IPS-20b (cell line): ENCODE measurements at regions not wholly inside any gene's neighbourhood (a gene's known extent, or its start where the extent isn't known, plus 50 kb on each side); places are given as distances from the start of the nearest gene placed in this dataset.

Experiments
- H3K27ac ChIP-seq: one replicate; pipeline ENCODE4 v1.5.1; 2013; ENCODE audit warnings: low read length
- H3K27me3 ChIP-seq: 2 replicates; pipeline ENCODE4 v1.6.1; 2013; ENCODE audit warnings: mild to moderate bottlenecking, low read length, inconsistent platforms; ENCODE audit not compliant: insufficient read depth
- H3K36me3 ChIP-seq: 2 replicates; pipeline ENCODE4 v1.6.1; 2013; ENCODE audit warnings: low read depth, mild to moderate bottlenecking, inconsistent platforms, low read length, moderate library complexity; ENCODE audit not compliant: insufficient read depth
- H3K4me1 ChIP-seq: 2 replicates; pipeline ENCODE4 v1.6.1; 2013; ENCODE audit warnings: mild to moderate bottlenecking, control low read depth, inconsistent platforms, low read length, moderate library complexity; ENCODE audit not compliant: insufficient read depth
- H3K4me3 ChIP-seq: 2 replicates; pipeline ENCODE4 v1.5.1; 2013; ENCODE audit warnings: mild to moderate bottlenecking, low read length, inconsistent platforms
- H3K9ac ChIP-seq: 2 replicates; pipeline ENCODE4 v1.6.1; 2013; ENCODE audit warnings: low read depth, mild to moderate bottlenecking, inconsistent platforms, low read length, moderate library complexity
- H3K9me3 ChIP-seq: 2 replicates; pipeline ENCODE4 v1.6.1; 2013; ENCODE audit warnings: mild to moderate bottlenecking, low read depth, low read length, inconsistent platforms; ENCODE audit not compliant: insufficient read depth

DNA sequence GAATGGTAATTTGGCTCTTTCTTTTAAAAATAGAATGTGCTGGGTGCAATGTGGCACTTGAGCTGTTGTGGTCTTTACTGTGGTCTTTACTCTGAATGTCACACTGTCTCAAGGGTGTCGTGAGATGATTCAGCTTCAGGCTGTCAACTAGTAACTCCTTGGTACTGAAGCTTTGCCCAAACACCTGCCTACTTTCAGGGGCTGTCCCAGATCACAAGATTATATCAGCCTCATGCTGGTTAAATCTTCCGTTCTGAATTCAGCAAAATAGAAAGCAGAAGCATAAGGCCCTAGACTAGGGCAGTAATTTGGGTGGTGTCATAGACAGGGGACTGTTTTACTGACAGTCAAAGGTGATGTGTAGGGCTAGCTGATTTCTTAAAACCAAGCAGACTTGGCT lies 110.9 kb downstream of the BAMBI start:
- no peak overlapping the region for H3K4me3 ChIP-seq
- H3K9me3 ChIP-seq = no peaks in the 10 kb centered on the region
- no peaks in the 10 kb centered on the region for H3K36me3 ChIP-seq
- no peak overlapping the region for H3K27ac ChIP-seq
- H3K9ac ChIP-seq = no peak overlapping the region
- no peaks in the 10 kb centered on the region for H3K4me1 ChIP-seq
- H3K27me3 ChIP-seq = peaks cover 5% of the 10 kb centered on the region; the same call in 1 of the 2 replicates

DNA sequence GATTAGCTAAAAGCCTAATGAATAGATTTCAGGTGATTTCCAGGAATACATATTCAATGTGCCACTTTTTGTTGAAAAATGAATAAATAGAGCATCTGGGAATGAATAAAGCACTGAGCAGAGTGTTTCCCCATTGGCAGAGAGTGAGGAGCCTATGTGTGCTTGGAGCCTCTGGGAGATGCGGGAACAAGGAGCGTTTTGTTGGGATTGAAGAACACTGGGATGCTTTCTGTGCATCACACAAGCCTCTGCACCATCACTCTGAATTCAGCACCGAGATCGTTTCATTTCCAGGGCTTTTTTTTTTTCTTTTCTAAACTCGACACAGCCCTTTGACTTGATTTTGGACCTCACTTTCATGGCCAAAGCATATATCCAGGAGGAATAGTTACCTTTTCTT lies 111.4 kb downstream of the BAMBI start:
- Histone ChIP-seq H3K27ac (no peak overlapping the region), H3K36me3 (no peaks in the 10 kb centered on the region), H3K4me1 (no peaks in the 10 kb centered on the region), H3K9me3 (no peaks in the 10 kb centered on the region), H3K9ac (no peak overlapping the region), H3K4me3 (no peak overlapping the region), H3K27me3 (peaks cover 5% of the 10 kb centered on the region; the same call in 1 of the 2 replicates)

DNA sequence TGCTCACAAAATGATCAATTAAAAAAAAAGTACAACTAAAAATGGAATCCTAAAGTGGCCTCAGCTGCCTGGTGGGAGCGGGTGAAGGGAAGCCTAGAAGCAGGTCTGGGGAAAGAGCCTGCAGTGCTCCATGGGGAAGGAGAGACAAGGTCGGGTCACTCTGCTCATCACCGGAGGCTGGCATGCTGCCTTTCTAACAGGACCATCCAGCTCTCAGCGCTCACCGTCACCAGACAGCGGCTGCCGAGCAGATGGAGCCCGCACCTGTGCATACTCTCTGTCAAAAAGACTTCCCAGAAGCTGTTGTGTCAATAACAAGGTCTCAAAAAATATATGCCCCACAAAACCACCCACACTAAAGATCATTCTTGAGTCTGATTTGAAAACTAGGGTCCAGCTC lies 112.8 kb downstream of the BAMBI start:
- Histone ChIP-seq H3K27ac (no peak overlapping the region), H3K27me3 (peaks cover 5% of the 10 kb centered on the region; the same call in 1 of the 2 replicates), H3K36me3 (no peaks in the 10 kb centered on the region), H3K9me3 (no peaks in the 10 kb centered on the region), H3K9ac (no peak overlapping the region), H3K4me1 (no peaks in the 10 kb centered on the region), H3K4me3 (no peak overlapping the region)

DNA sequence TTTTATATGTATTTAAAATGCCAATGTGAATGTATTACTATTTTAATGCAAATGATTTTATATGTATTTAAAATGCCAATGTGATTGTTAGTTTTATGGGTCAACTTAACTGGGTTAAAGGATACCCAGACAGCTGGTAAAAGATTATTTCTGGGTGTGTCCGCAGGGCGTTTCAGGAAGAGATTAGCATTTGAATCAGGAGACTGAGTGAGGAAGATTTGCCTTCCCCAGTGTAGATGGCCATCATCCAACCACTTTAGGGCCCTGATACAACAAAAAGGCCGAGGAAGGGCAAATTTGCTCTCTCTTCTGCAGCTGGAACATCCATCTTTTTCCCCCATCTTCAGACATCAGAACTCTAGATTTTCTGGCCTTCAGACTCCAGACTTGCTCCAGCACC lies 116.2 kb downstream of the BAMBI start:
- Histone ChIP-seq H3K9ac (no peak overlapping the region), H3K4me1 (no peaks in the 10 kb centered on the region), H3K27me3 (no peaks in the 10 kb centered on the region; the same call in 1 of the 2 replicates), H3K4me3 (no peak overlapping the region), H3K9me3 (no peaks in the 10 kb centered on the region), H3K27ac (no peak overlapping the region), H3K36me3 (no peaks in the 10 kb centered on the region)

DNA sequence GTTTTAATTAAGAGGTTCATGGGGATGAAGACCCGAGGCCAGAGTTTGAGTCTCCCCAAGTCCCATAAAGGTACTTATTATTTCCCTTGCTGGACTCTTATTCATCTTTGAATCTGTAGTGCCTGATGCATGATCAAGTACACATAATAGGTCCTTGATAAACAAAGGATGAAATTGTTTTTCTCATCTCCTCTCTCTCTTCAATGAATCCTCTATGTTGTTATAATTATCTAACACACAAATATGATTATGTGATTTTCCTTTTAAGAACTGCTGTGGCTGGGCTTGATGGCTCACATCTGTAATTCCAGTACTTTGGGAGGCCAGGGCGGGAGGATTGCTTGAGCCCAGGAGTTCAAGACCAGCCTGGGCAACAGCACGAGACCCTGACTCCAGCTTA lies 117.7 kb downstream of the BAMBI start:
- Histone ChIP-seq H3K9ac (no peak overlapping the region), H3K27me3 (no peaks in the 10 kb centered on the region; the same call in 1 of the 2 replicates), H3K36me3 (no peaks in the 10 kb centered on the region), H3K4me3 (no peak overlapping the region), H3K9me3 (no peaks in the 10 kb centered on the region), H3K27ac (no peak overlapping the region), H3K4me1 (no peaks in the 10 kb centered on the region)

DNA sequence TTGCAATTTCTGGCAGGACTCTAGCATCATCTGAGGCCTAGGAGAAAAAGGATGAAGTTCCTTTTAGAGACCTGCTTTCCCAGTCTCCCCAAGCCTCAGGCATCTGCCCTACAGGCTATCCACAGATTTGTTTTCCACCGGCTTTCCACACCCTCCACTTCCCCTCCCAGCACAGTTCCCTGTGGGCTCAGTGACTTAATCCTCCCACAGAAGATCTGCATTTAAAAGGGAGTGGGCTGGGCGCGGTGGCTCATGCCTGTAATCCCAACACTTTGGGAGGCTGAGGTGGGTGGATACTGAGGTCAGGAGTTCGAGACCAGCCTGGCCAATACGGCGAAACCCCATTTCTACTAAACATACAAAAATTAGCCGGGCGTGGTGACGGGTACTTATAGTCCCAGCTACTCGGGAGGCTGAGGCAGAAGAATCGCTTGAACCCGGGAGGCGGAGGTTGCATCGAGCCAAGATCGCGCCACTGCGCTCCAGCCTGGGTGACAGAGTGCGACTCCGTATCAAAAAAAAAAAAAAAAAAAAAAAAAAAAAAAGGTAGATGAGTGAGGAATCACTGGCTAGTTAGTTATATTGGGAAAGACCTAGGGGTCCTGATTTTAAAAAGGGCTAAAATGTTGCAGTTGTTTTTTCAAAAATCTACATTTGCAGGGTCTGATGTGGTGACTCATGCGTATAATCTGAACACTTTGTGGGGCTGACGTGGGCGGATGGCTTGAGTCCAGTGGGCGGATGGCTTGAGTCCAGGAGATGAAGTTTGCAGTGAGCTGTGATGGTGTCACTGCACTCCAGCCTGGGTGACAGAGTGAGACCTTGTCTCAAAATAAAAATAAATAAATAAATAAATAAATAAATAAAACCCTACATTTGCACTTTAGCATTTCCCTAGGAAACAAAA lies 119.5 kb downstream of the BAMBI start:
- H3K4me1 ChIP-seq = no peaks in the 10 kb centered on the region
- no peaks in the 10 kb centered on the region; the same call in 1 of the 2 replicates for H3K27me3 ChIP-seq
- H3K9ac ChIP-seq = no peak overlapping the region
- H3K36me3 ChIP-seq = no peaks in the 10 kb centered on the region
- H3K27ac ChIP-seq = no peak overlapping the region
- no peaks in the 10 kb centered on the region for H3K9me3 ChIP-seq
- no peak overlapping the region for H3K4me3 ChIP-seq

DNA sequence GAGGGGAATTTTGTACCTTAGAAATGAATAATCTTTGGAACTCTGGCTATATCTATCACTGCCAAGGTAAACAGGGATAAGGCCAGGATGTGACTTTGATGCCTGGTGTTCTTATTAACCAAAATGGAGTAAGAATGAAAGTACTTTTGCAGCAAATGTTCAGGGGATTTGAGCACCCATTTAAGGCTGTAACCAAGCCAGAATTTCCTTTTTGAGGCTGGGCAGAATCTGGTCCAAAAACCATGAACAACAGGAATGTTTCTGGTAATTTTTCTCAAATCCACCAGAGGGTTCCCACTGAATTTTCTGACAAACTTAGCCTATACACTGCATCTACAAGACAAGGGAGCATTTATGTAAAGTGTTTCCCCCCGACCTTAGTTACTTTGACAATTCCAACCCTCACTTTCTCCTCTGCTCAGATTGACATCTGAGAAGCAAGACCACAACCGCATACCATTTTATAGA lies 120.6 kb downstream of the BAMBI start:
- Histone ChIP-seq H3K9me3 (no peaks in the 10 kb centered on the region), H3K27me3 (no peaks in the 10 kb centered on the region), H3K9ac (no peak overlapping the region), H3K4me3 (no peak overlapping the region), H3K27ac (no peak overlapping the region), H3K4me1 (no peaks in the 10 kb centered on the region), H3K36me3 (no peaks in the 10 kb centered on the region)

DNA sequence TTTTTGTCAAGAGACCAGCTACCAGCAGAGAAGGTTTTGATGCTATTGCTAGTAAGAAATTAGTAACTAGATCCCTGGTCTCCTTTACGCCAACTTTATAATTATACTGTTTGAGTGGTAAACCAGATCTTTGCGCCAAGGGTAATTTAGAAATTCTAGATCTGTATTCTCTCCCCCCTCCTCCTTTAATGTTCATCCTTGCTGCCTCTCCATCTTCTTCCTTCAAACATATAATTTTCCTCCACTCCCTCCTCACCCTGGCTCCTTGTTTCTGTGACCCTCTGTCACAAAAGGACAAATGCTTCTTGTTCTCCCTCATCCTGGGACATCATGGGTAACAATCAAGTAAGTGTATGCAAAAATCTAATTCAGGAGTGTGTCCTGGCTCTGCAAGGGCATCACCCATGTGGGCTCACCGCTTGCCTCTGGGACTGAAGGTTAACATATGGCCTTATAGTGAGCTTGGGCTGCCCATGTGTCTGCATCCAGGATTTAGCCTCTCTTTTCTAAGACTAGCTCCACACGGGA lies 121.2 kb downstream of the BAMBI start:
- Histone ChIP-seq H3K27me3 (no peaks in the 10 kb centered on the region), H3K36me3 (no peaks in the 10 kb centered on the region)

DNA sequence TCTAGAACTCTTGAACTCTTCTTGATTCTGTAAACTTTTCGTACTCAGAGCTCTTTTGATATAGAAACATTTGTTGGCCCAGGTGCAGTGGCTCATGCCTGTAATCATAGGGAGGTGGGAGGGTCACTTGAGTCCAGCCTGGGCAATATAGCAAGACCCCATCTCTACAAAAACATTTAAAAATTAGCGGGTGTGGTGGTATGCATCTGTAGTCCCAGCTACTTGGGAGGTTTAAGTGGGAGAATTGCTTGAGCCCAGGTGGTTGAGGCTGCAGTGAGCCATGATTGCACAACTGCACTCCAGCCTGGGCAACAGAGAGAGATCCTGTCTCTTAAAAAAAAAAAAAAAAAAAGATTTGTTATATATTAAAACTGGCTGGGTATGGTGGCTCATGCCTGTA lies 121.6 kb downstream of the BAMBI start:
- H3K9ac ChIP-seq = no peak overlapping the region

More for the DNA sequence above, 121.2 kb downstream of the BAMBI start:
- Histone ChIP-seq H3K9ac (no peak overlapping the region), H3K9me3 (no peaks in the 10 kb centered on the region), H3K4me3 (no peak overlapping the region), H3K4me1 (no peaks in the 10 kb centered on the region), H3K27ac (no peak overlapping the region)

DNA sequence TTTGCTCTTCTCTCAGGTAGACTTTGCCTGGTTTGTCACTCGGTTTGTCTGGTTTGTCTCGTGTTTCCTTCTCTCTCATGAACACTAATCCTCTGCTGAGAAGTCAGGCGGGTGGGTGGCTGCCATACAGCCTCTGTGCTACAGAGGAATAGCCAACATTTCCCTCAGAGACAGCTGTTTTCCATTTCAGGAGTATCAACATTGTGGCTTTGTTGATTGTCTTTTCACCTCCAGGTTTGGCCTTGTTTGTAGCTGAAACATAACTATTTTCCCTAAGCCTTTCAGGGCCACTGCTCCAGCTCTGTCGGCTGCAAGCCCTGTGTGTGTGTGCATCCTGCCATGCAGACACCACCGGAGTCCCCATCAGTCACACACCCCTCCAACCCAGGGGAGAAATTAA lies 122.8 kb downstream of the BAMBI start:
- Histone ChIP-seq H3K9me3 (no peaks in the 10 kb centered on the region), H3K27me3 (no peaks in the 10 kb centered on the region), H3K4me3 (no peak overlapping the region), H3K4me1 (no peaks in the 10 kb centered on the region), H3K9ac (no peak overlapping the region), H3K36me3 (no peaks in the 10 kb centered on the region), H3K27ac (no peak overlapping the region)

More for the DNA sequence above, 121.6 kb downstream of the BAMBI start:
- no peak overlapping the region for H3K4me3 ChIP-seq
- no peaks in the 10 kb centered on the region for H3K9me3 ChIP-seq
- no peaks in the 10 kb centered on the region for H3K27me3 ChIP-seq
- H3K27ac ChIP-seq = no peak overlapping the region
- no peaks in the 10 kb centered on the region for H3K4me1 ChIP-seq
- no peaks in the 10 kb centered on the region for H3K36me3 ChIP-seq

DNA sequence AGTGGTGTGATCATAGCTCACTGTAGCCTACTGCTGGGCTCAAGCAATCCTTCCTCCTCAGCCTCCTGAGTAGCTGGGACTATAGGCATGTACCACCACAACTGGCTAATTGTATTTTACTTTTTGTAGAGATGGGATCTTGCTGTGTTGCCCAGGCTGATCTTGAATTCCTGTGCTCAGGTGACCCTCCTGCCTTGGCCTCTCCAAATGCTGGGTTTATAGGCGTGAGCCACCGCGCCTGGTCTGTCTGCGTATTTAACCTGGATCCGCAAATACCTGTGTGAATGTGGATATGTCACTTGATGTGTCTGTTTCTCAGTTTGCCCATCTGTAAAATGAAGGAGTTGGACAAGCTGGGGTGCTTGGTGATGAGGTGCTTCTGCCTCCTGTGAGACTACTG lies 123.9 kb downstream of the BAMBI start:
- H3K36me3 ChIP-seq = no peaks in the 10 kb centered on the region
- no peaks in the 10 kb centered on the region for H3K9me3 ChIP-seq
- H3K4me3 ChIP-seq = no peak overlapping the region
- no peak overlapping the region for H3K9ac ChIP-seq
- no peaks in the 10 kb centered on the region for H3K27me3 ChIP-seq
- H3K4me1 ChIP-seq = no peaks in the 10 kb centered on the region
- no peak overlapping the region for H3K27ac ChIP-seq

DNA sequence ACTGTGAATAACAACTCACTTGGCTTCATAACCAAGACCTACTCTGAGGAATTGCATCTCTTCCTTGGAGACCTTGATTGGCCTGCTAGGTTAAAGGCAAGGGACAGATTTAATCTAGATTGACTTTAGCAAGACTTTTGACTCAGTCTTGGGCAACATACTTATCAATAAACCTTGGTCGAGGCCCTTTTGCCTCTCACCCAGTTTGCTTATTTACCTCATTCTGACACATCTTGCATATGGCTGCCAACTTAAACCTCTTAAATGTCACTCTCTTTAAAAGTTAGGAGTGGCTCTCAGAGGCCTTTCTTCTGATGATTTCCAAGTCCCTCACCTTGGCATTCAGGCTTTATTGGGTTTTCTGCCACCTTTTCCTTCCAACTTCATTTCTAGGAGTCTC lies 124.5 kb downstream of the BAMBI start:
- no peak overlapping the region for H3K4me3 ChIP-seq
- no peaks in the 10 kb centered on the region for H3K9me3 ChIP-seq
- H3K27ac ChIP-seq = no peak overlapping the region
- peaks cover 4% of the 10 kb centered on the region for H3K4me1 ChIP-seq
- H3K9ac ChIP-seq = no peak overlapping the region
- no peaks in the 10 kb centered on the region for H3K27me3 ChIP-seq
- H3K36me3 ChIP-seq = no peaks in the 10 kb centered on the region
